H9 (cell line): ENCODE measurements at regions not wholly inside any gene's neighbourhood (a gene's known extent, or its start where the extent isn't known, plus 50 kb on each side); places are given as distances from the start of the nearest gene placed in this dataset.
"Not testable (repeated sequence)": the region's sequence is repeated elsewhere in the genome, so short reads cannot be mapped to it uniquely, and the experiment has no call there.

Experiments used
- DNase-seq: peaks from one replicate; pipeline ENCODE4 v3.0.0-alpha.2; 2017
- H2AFZ ChIP-seq: one replicate; pipeline ENCODE4 v1.6.1; 2013; ENCODE audit warnings: mild to moderate bottlenecking, low read length, control low read depth, moderate library complexity
- H2AK5ac ChIP-seq: 2 replicates; pipeline ENCODE4 v1.6.1; 2013; ENCODE audit warnings: low read length, control low read depth, mixed read lengths; ENCODE audit not compliant: insufficient read length
- H2BK120ac ChIP-seq: one replicate; pipeline ENCODE4 v1.6.1; 2013; ENCODE audit warnings: low read depth, mild to moderate bottlenecking, low read length, control low read depth, inconsistent platforms; ENCODE audit not compliant: poor library complexity, severe bottlenecking
- H2BK12ac ChIP-seq: 2 replicates; pipeline ENCODE4 v1.6.1; 2013; ENCODE audit warnings: low read length, control low read depth, mixed read lengths, low read depth; ENCODE audit not compliant: insufficient read length
- H2BK15ac ChIP-seq: 2 replicates; pipeline ENCODE4 v1.6.1; 2013; ENCODE audit warnings: low read depth, low read length, control low read depth
- H2BK20ac ChIP-seq: one replicate; pipeline ENCODE4 v1.6.1; 2013; ENCODE audit warnings: low read depth, mild to moderate bottlenecking, low read length, control low read depth, inconsistent platforms; ENCODE audit not compliant: poor library complexity, severe bottlenecking
- H2BK5ac ChIP-seq: 2 replicates; pipeline ENCODE4 v1.6.1; 2013; ENCODE audit warnings: low read length, control low read depth, mixed read lengths; ENCODE audit not compliant: insufficient read length
- H3K14ac ChIP-seq: 2 replicates; pipeline ENCODE4 v1.6.1; 2013; ENCODE audit warnings: low read length, control low read depth; ENCODE audit not compliant: insufficient read depth
- H3K18ac ChIP-seq: 2 replicates; pipeline ENCODE4 v1.6.1; 2013; ENCODE audit warnings: low read depth, mild to moderate bottlenecking, mixed read lengths, low read length, control low read depth; ENCODE audit not compliant: insufficient read length
- H3K23ac ChIP-seq: 2 replicates; pipeline ENCODE4 v1.6.1; 2013; ENCODE audit warnings: low read length, control low read depth, mixed read lengths, low read depth; ENCODE audit not compliant: insufficient read length
- H3K23me2 ChIP-seq: 2 replicates; pipeline ENCODE4 v1.6.1; 2013; ENCODE audit warnings: low read depth, mild to moderate bottlenecking, mixed read lengths, low read length, control low read depth; ENCODE audit not compliant: insufficient read length, poor library complexity, severe bottlenecking
- H3K27ac ChIP-seq: 2 replicates; pipeline ENCODE4 v1.5.1; 2013; ENCODE audit warnings: low read length, control low read depth, mixed read lengths, low read depth; ENCODE audit not compliant: insufficient read length
- H3K27me3 ChIP-seq: 2 replicates; pipeline ENCODE4 v1.6.1; 2013; ENCODE audit warnings: low read length, control low read depth, inconsistent platforms; ENCODE audit not compliant: insufficient read depth
- H3K4ac ChIP-seq: 2 replicates; pipeline ENCODE4 v1.6.1; 2013; ENCODE audit warnings: low read depth, mild to moderate bottlenecking, control low read depth, inconsistent platforms, low read length, moderate library complexity
- H3K4me1 ChIP-seq: 2 replicates; pipeline ENCODE4 v1.6.1; 2013; ENCODE audit warnings: low read length, control low read depth, inconsistent platforms; ENCODE audit not compliant: insufficient read depth
- H3K4me2 ChIP-seq: 2 replicates; pipeline ENCODE4 v1.6.1; 2013; ENCODE audit warnings: low read length, control low read depth, mixed read lengths; ENCODE audit not compliant: insufficient read length, insufficient read depth
- H3K56ac ChIP-seq: 2 replicates; pipeline ENCODE4 v1.6.1; 2013; ENCODE audit warnings: low read depth, mild to moderate bottlenecking, mixed read lengths, low read length, control low read depth; ENCODE audit not compliant: insufficient read length
- H3K79me1 ChIP-seq: 2 replicates; pipeline ENCODE4 v1.6.1; 2013; ENCODE audit warnings: low read depth, mild to moderate bottlenecking, moderate library complexity, low read length, control low read depth, inconsistent platforms; ENCODE audit not compliant: insufficient read depth, poor library complexity, severe bottlenecking
- H3K79me2 ChIP-seq: 2 replicates; pipeline ENCODE4 v1.6.1; 2013; ENCODE audit warnings: low read length, control low read depth, inconsistent platforms; ENCODE audit not compliant: insufficient read depth
- H3K9ac ChIP-seq: 2 replicates; pipeline ENCODE4 v1.6.1; 2013; ENCODE audit warnings: low read length, control low read depth, mixed read lengths; ENCODE audit not compliant: insufficient read length; ENCODE audit errors: extremely low read depth
- H3K9me3 ChIP-seq: one replicate; pipeline ENCODE4 v1.6.1; 2013; ENCODE audit warnings: low read depth, low read length, inconsistent platforms; ENCODE audit not compliant: control insufficient read depth
- H3T11ph ChIP-seq: one replicate; pipeline ENCODE4 v1.6.1; 2013; ENCODE audit warnings: mild to moderate bottlenecking, low read length, control low read depth, inconsistent platforms
- H4K20me1 ChIP-seq: one replicate; pipeline ENCODE4 v1.6.1; 2013; ENCODE audit not compliant: control insufficient read depth, insufficient read length, insufficient read depth
- H4K5ac ChIP-seq: 2 replicates; pipeline ENCODE4 v1.6.1; 2013; ENCODE audit warnings: low read depth, mild to moderate bottlenecking, mixed read lengths, low read length, control low read depth; ENCODE audit not compliant: insufficient read length
- H4K8ac ChIP-seq: replicated peaks from 2 replicates; pipeline ENCODE4 v1.6.1; 2013; ENCODE audit warnings: low read length, control low read depth, mixed read lengths, low read depth; ENCODE audit not compliant: insufficient read length
- H4K91ac ChIP-seq: 2 replicates; pipeline ENCODE4 v1.6.1; 2013; ENCODE audit warnings: low read depth, mild to moderate bottlenecking, moderate library complexity, mixed read lengths, low read length, control low read depth; ENCODE audit not compliant: insufficient read length
- H3K27ac Mint-ChIP-seq, 3 experiments: 2 replicates in 2 of 3; 3 replicates in 1 of 3; pipeline ENCODE4 v1.8.0; 2020 to 2021; ENCODE audit warnings: mixed read lengths in 3 of 3, mild to moderate bottlenecking in 1 of 3, moderate library complexity in 1 of 3
- H3K27me3 Mint-ChIP-seq: 2 replicates; pipeline ENCODE4 v1.8.0; 2021; ENCODE audit warnings: low read depth, mild to moderate bottlenecking, moderate library complexity, mixed read lengths
- H3K36me3 Mint-ChIP-seq, 3 experiments: 2 replicates in 2 of 3; 3 replicates in 1 of 3; pipeline ENCODE4 v1.8.0; 2020 to 2021; ENCODE audit warnings: low read depth in 3 of 3, mixed read lengths in 3 of 3; ENCODE audit not compliant: insufficient read depth in 1 of 3
- H3K4me1 Mint-ChIP-seq, 2 experiments: 2 replicates each; pipeline ENCODE4 v1.8.0; 2020; ENCODE audit warnings: mixed read lengths in 2 of 2
- H3K4me3 Mint-ChIP-seq, 2 experiments: 2 replicates in 1 of 2; 3 replicates in 1 of 2; pipeline ENCODE4 v1.8.0; 2020 to 2021; ENCODE audit warnings: mild to moderate bottlenecking in 2 of 2, mixed read lengths in 2 of 2, moderate library complexity in 1 of 2
- H3K9me3 Mint-ChIP-seq, 2 experiments: 2 replicates in 1 of 2; 3 replicates in 1 of 2; pipeline ENCODE4 v1.8.0; 2020; ENCODE audit warnings: mild to moderate bottlenecking in 2 of 2, mixed read lengths in 2 of 2, moderate library complexity in 1 of 2
- CTCF ChIP-seq: fragments of 200-600 bp; sonication (generic); conservative IDR thresholded peaks from 3 replicates; pipeline ENCODE4 v1.8.0; 2021; ENCODE audit warnings: antibody characterized with exemption, mild to moderate bottlenecking
- WGBS: extraction: QIAGEN DNeasy Blood & Tissue Kit; methylation state at CpG from one replicate; pipeline ENCODE4 v1.1.7; 2013; ENCODE audit warnings: missing lambda C conversion rate, low lambda C conversion rate, mixed read lengths; ENCODE audit not compliant: insufficient read length; ENCODE audit errors: extremely low coverage; 5-methylcytosine and 5-hydroxymethylcytosine counted together

- Histone ChIP-seq H3K23ac (no peak overlapping the region), H3T11ph (no peak overlapping the region), H3K79me2 (no peaks in the 10 kb centered on the region), H3K79me1 (no peaks in the 10 kb centered on the region), H3K9ac (no peak overlapping the region), H4K20me1 (no peaks in the 10 kb centered on the region), H3K4me1 (no peaks in the 10 kb centered on the region), H3K23me2 (no peaks in the 10 kb centered on the region), H3K27ac (no peak overlapping the region), H4K5ac (no peak overlapping the region), H3K4me2 (no peak overlapping the region), H2AK5ac (no peak overlapping the region), H4K8ac (no peak overlapping the region), H3K9me3 (no peaks in the 10 kb centered on the region), H2BK20ac (no peak overlapping the region), H3K27me3 (no peaks in the 10 kb centered on the region), H2BK15ac (no peak overlapping the region), H2BK120ac (no peak overlapping the region), H3K14ac (no peak overlapping the region), H2BK5ac (no peak overlapping the region), H3K4ac (no peak overlapping the region), H3K18ac (no peak overlapping the region), H2AFZ (no peak overlapping the region), H2BK12ac (no peak overlapping the region), H4K91ac (no peak overlapping the region), H3K56ac (no peak overlapping the region)
- Mint-ChIP-seq H3K9me3 (no peaks in the 10 kb centered on the region), H3K27ac (no peak overlapping the region), H3K27me3 (no peaks in the 10 kb centered on the region), H3K4me3 (no peak overlapping the region), H3K36me3 (peaks cover 0 to 2% (median 0%) of the 10 kb centered on the region in 3 experiments; a peak in 1 of 7 replicates), H3K4me1 (peaks cover 10 to 15% of the 10 kb centered on the region in 2 experiments)
- WGBS: no CpG with 5 or more reads among the region's 4 CpGs
- no peak for DNase-seq
- TF ChIP-seq CTCF: no peak
Measured at GRCh38 chr3:177466074-177466473, 268.8 kb upstream of the TBL1XR1 start.

GRCh38 chr3:177466622-177467021 is 269.3 kb upstream of the TBL1XR1 start:
- H3K79me2 ChIP-seq: not testable (repeated sequence)

More at GRCh38 chr3:177466622-177467021, 269.3 kb upstream of the TBL1XR1 start:
- H3K23me2 ChIP-seq, H3K27ac ChIP-seq, H3K36me3 Mint-ChIP-seq, H2BK15ac ChIP-seq, H4K20me1 ChIP-seq, H2BK20ac ChIP-seq, H3K9ac ChIP-seq, H3K23ac ChIP-seq, H2AFZ ChIP-seq, H2BK12ac ChIP-seq, H4K8ac ChIP-seq, H3K4ac ChIP-seq, H3K27me3 ChIP-seq, H3K4me3 Mint-ChIP-seq, H2BK120ac ChIP-seq, H4K91ac ChIP-seq, H3K9me3 ChIP-seq, H2AK5ac ChIP-seq, H3K79me1 ChIP-seq, H2BK5ac ChIP-seq, H3K4me1 ChIP-seq, H3K27me3 Mint-ChIP-seq, H3K56ac ChIP-seq, DNase-seq, H4K5ac ChIP-seq, H3T11ph ChIP-seq, H3K14ac ChIP-seq, H3K18ac ChIP-seq, H3K4me2 ChIP-seq, H3K9me3 Mint-ChIP-seq: not testable (repeated sequence)
- peaks cover 10 to 15% of the 10 kb centered on the region in 2 experiments for H3K4me1 Mint-ChIP-seq
- no CpG with 5 or more reads among the region's 5 CpGs for WGBS
- H3K27ac Mint-ChIP-seq: peak overlapping the region in 1 of 3 experiments; percentile 35; a peak in 1 of 7 replicates
